GM13976 (cell line): ENCODE measurements at regions not wholly inside any gene's neighbourhood (a gene's known extent, or its start where the extent isn't known, plus 50 kb on each side); places are given as distances from the start of the nearest gene placed in this dataset.

Experiments
- DNase-seq: peaks from one replicate; pipeline ENCODE4 v3.0.0; 2012; ENCODE audit warnings: low spot score
- in situ Hi-C: fragments of 300-500 bp; cut with MboI; formaldehyde crosslinking; loops from one replicate; pipeline ENCODE4 v1.12.0; 2022; ENCODE audit warnings: low sequenced_read_pairs, mixed read lengths, inconsistent platforms; ENCODE audit not compliant: unreplicated experiment
- TF ChIP-seq, protein P1 (sequence below): IDR thresholded peaks from 2 replicates; pipeline ENCODE4 v1.5.1; 2012; ENCODE audit warnings: borderline replicate concordance, mild to moderate bottlenecking; ENCODE audit not compliant: insufficient read depth; ENCODE audit errors: extremely low read depth, missing control alignments, control extremely low read depth

DNA sequence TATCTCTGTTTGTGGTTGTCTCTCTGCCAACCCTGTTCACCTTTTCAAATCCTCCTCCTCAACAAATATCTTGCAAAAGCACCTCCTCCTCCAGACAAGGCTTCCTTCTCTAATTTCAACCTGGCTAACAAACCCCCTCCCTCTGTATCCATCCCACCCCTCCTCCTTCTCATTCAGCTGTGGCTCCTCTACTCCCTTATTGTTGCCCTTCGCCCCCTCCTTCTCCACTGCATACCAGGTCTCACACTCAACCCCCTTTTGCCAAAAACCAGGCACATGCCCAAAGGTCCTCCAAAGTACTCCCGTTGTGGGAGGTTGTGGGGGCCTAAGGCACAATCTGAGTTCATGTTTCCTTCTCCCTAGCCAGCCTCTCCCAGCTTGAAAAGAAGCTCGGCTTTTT is 110.6 kb downstream of the JRKL start:
- DNase-seq, result no peak
- in situ Hi-C loops, result no loop called here
- TF ChIP-seq, protein P1, sequence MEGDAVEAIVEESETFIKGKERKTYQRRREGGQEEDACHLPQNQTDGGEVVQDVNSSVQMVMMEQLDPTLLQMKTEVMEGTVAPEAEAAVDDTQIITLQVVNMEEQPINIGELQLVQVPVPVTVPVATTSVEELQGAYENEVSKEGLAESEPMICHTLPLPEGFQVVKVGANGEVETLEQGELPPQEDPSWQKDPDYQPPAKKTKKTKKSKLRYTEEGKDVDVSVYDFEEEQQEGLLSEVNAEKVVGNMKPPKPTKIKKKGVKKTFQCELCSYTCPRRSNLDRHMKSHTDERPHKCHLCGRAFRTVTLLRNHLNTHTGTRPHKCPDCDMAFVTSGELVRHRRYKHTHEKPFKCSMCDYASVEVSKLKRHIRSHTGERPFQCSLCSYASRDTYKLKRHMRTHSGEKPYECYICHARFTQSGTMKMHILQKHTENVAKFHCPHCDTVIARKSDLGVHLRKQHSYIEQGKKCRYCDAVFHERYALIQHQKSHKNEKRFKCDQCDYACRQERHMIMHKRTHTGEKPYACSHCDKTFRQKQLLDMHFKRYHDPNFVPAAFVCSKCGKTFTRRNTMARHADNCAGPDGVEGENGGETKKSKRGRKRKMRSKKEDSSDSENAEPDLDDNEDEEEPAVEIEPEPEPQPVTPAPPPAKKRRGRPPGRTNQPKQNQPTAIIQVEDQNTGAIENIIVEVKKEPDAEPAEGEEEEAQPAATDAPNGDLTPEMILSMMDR, result no peak

DNA sequence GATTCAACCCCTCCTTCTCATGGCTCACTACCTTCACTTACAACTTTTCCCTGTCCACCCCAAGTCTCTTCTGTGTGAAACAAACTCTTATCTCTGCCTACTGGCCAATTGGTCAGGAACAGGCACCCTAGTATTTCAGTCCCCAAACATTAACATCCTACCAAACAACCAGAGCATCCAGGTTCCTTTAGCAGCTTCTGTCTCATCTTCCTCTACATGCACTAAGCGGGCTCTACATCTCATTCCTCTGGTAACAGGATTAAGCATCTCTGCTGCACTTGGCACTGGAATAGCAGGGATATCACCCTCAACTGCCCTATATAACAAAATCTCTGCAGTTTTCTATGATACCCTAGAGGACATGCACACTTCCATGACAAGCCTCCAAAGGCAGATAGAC is 116.2 kb downstream of the JRKL start:
- no peak for DNase-seq
- in situ Hi-C loops, result no loop called here
- TF ChIP-seq, protein P1, result no peak

GRCh38 chr11:96506953-96507354 is 117.1 kb downstream of the JRKL start:
- TF ChIP-seq, protein P1, result no peak
- in situ Hi-C loops, result no loop called here
- no peak for DNase-seq

- no peak for DNase-seq
- TF ChIP-seq, protein P1, result no peak
- in situ Hi-C loops, result no loop called here
Measured at GRCh38 chr11:96508861-96509260, 119.0 kb downstream of the JRKL start.

GRCh38 chr11:96520939-96521338 is 131.1 kb downstream of the JRKL start:
- no peak for DNase-seq
- TF ChIP-seq, protein P1, result no peak
- in situ Hi-C loops, result no loop called here

GRCh38 chr11:96523656-96524055 is 133.8 kb downstream of the JRKL start:
- in situ Hi-C loops, result no loop called here
- DNase-seq, result no peak
- TF ChIP-seq, protein P1, result no peak

DNA sequence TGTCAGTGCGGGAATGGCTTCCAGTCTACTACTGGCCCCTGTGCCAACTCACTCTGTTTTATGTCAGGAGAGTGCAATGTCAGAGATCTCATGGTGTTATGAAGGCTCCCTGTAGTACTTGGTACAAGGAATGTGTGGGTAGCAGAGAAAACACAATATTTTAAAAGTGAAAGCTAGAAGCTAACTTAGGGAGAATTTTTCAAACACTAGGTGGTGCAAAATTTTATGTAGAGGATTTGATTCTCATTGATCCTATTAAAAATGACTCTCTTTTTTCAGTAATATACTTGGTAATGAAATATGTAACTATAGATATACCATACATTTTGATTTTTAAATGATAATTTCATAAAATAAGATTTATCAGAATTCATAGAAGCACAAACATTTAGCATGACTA is 134.7 kb downstream of the JRKL start:
- in situ Hi-C loops, result no loop called here
- TF ChIP-seq, protein P1, result no peak
- no peak for DNase-seq
